Heart left ventricle (tissue), 13 donors: ENCODE measurements at regions not wholly inside any gene's neighbourhood (a gene's known extent, or its start where the extent isn't known, plus 50 kb on each side); places are given as distances from the start of the nearest gene placed in this dataset.

Experiments used
- CTCF ChIP-seq, 12 donors: fragments of 200-600 bp; sonication (generic) in 4 of 12; IDR thresholded peaks; one replicate each; pipeline versions ENCODE4 v1.5.0 to v1.8.0; 2018 to 2022; ENCODE audit warnings: antibody characterized with exemption in 12 of 12, mild to moderate bottlenecking in 5 of 12
- POLR2A ChIP-seq, 2 donors: fragments of 450-650 bp; IDR thresholded peaks; one replicate each; pipeline ENCODE4 v1.6.1; 2017; ENCODE audit warnings: antibody characterized with exemption in 2 of 2, mild to moderate bottlenecking in 2 of 2, moderate library complexity in 2 of 2
- donor health status: ischemic (EF 13 %, LVEDD 7.1; RV severe dilation, severe dysfunction).
- donor health status: DM: no; HTN: yes; CAD: no.
- donor health status: DM: no; HTN: no; CAD: no.
- donor health status: ischemic (EF 25% LVEDD 6.9; RV normal size, moderate dysfunction).
- donor health status: ischemic (EF 25% LVEDD 5.7; RV mildly dilated, moderate dysfunction).
- donor health status: ischemic (EF 35%, LVEDD 5.7; RV mildly dilated, moderate dysfunction).
- donor health status: nonischemic (EF 11% LVEDD 7.7; RV severe dilation, severe dysfunction).
- donor health status: DM: yes; HTN: yes; CAD: no.
- donor health status: PGD.
- donor health status: ischemic (EF 29% LVEDD 5.4; RV normal size, mild dysfunction).
- donor health status: nonischemic (EF 23%, LVEDD 6.1; RV moderate dilation, normal function).

- TF ChIP-seq CTCF (IDR thresholded peaks at IDR 0.05) (no peak), POLR2A (IDR thresholded peaks at IDR 0.05) (no peak)
Observed at GRCh38 chr1:99441299-99442095, 177.2 kb downstream of the PLPPR4 start.
